ENCODE measurements at regions not wholly inside any gene's neighbourhood (a gene's known extent, or its start where the extent isn't known, plus 50 kb on each side); places are given as distances from the start of the nearest gene placed in this dataset.

DNA sequence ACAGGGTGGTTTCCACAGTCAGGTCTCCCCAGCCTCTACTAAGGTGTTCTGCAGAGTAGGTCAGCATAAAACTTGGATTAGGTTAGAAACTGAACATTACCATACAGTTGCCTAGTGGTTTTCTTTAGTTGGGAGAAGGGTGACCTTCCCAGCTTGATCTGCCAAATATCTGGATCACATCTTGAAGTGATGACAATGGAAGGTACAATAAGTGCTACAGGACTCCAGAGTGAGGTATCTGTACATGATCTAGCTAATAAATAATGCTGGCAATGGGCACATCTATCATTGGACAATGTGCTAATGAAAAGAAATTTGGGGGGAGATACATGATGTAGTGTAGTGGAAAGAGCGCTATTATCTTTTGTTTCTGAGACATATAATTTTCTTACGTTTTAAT, 54.6 kb upstream of the ACVR1 start:
- TF ChIP-seq, protein P1, sequence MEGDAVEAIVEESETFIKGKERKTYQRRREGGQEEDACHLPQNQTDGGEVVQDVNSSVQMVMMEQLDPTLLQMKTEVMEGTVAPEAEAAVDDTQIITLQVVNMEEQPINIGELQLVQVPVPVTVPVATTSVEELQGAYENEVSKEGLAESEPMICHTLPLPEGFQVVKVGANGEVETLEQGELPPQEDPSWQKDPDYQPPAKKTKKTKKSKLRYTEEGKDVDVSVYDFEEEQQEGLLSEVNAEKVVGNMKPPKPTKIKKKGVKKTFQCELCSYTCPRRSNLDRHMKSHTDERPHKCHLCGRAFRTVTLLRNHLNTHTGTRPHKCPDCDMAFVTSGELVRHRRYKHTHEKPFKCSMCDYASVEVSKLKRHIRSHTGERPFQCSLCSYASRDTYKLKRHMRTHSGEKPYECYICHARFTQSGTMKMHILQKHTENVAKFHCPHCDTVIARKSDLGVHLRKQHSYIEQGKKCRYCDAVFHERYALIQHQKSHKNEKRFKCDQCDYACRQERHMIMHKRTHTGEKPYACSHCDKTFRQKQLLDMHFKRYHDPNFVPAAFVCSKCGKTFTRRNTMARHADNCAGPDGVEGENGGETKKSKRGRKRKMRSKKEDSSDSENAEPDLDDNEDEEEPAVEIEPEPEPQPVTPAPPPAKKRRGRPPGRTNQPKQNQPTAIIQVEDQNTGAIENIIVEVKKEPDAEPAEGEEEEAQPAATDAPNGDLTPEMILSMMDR (IDR thresholded peaks at IDR 0.05; ENCODE audit: low read depth, low read length, missing control alignments), result no peak
- no peak overlapping the region for H3K4me3 ChIP-seq (ENCODE audit: low read depth, low read length)
- DNase-seq (ENCODE audit: low read depth), result no peak

DNA sequence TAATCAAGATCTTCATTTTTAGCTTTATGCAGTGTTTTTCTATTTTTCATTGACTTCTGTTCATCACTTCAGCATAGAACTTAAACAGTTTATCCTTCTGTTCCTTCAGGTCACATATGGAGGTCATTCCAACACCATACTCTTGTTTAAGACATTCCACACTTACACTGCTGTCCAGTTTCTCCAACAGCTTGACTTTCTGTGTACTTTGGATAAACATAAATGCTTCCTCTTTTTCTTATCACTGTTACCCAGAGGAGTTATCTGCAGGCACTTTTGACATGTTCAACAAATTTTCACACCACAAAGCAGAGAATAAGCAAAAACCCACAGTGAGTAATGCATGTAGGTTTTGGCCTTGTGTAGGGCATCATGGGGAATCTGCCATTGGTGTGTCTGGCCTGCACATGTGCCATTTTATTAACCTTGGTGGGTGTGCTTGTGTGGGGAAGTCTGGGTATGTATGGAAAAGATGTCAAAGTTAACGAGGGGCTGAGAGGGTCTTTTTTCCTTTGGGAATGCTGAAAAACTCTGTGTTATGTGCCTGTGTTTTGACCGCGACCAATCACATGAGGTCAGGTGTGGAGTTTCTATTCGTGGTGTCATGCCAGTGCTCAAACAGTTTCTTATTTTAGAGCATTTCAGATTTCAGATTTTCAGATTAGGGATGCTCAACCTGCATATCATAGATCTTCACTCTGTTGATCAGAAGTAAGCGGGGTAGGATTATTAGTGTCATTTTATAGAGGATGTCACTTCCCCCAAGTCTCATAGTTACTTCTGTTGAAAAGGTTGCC, 53.9 kb upstream of the ACVR1 start:
- DNase-seq (ENCODE audit: low read depth), result no peak
- no peak overlapping the region for H3K4me3 ChIP-seq (ENCODE audit: low read depth, low read length)
- TF ChIP-seq, protein P1 (IDR thresholded peaks at IDR 0.05; ENCODE audit: low read depth, low read length, missing control alignments), result no peak

DNA sequence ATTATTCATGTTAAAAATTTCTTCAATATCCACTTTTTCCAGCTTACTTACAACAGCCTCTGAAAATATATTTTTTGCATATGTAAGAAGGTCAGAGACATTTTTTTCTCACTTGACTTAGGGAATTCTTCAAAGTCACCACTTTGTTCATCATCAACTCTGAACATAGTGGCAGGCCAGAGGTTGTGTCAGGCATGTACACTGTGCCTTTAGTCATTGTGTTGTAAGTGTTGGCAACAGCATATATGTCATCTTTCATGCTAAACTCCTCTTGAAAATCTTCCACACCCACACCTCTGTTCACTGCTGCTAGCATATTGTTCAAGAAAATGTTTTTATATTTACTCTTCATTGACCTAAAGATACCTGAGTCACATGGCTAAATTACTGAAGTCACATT, 52.2 kb upstream of the ACVR1 start:
- no peak overlapping the region for H3K4me3 ChIP-seq (ENCODE audit: low read depth, low read length)
- DNase-seq (ENCODE audit: low read depth), result no peak
- TF ChIP-seq, protein P1 (IDR thresholded peaks at IDR 0.05; ENCODE audit: low read depth, low read length, missing control alignments), result no peak

DNA sequence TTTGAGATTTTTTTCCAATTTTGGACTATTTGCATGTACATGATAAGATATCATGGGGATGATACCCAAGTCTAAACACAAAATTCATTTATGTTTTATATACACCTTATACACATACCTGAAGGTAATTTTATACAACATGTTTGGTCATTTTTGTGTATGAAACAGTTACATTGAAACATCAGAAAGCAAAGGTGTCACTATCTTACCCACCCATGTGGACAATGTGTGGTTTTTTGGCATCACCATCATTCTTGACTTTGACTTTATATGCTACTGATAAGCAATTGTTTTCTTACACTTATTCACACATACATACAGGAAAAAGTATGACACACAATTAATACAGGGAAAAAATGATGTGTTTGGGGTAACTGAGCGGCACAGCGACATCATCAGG, 51.0 kb upstream of the ACVR1 start:
- no peak overlapping the region for H3K4me3 ChIP-seq (ENCODE audit: low read depth, low read length)
- DNase-seq (ENCODE audit: low read depth), result no peak
- TF ChIP-seq, protein P1 (IDR thresholded peaks at IDR 0.05; ENCODE audit: low read depth, low read length, missing control alignments), result no peak
